ENCODE measurements at regions not wholly inside any gene's neighbourhood (a gene's known extent, or its start where the extent isn't known, plus 50 kb on each side); places are given as distances from the start of the nearest gene placed in this dataset.

DNA sequence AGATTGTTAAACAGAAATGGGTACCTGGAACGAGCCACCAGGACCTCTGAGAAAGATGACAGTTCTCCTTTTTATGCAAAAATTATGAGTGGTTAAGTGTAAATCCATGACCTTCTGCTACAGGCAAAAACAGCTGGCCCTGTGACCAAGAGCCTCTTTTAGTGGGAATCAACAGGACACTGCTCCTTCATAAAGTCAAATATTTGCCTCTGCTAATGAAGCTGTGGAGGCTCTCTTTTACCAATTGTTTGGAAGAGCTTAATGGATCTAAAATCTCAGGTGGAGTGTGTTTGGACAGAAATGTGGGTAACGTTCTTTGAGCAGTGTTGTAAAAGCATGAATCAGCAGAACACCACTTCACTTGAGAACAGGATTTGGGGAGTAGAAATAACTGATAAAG, 117.5 kb upstream of the PCSK2 start:
- Mint-ChIP-seq H3K9me3 (peaks cover 10% of the 10 kb centered on the region), H3K36me3 (ENCODE audit: low read depth) (no peaks in the 10 kb centered on the region), H3K27me3 (no peaks in the 10 kb centered on the region), H3K27ac (no peak overlapping the region), H3K4me1 (ENCODE audit: low read depth) (no peaks in the 10 kb centered on the region), H3K4me3 (no peak overlapping the region)
- DNase-seq = no peak

DNA sequence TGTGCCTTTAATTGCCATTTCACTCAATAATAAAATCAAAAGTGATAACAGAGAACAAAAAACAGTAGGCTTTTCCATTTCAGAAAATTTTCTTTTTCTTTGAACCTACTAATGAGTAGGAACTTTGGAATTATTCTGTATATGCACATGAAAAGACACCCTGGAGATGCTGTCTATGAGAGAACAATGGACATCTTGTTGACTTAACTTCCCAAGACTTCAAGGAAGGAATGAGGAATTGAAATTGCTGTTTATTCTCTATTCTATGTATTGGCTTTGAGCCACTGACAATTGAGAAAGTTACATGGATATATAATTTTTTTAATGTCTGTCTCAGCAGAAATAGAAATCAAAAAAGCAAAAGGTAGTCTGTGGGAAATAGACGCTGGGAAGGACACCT, 98.6 kb upstream of the PCSK2 start:
- Mint-ChIP-seq H3K36me3 (ENCODE audit: low read depth) (no peaks in the 10 kb centered on the region), H3K9me3 (no peaks in the 10 kb centered on the region), H3K27me3 (no peaks in the 10 kb centered on the region), H3K27ac (no peak overlapping the region), H3K4me3 (no peak overlapping the region), H3K4me1 (ENCODE audit: low read depth) (no peaks in the 10 kb centered on the region)
- no peak for DNase-seq

- Mint-ChIP-seq H3K27me3 (no peaks in the 10 kb centered on the region), H3K4me1 (ENCODE audit: low read depth) (no peaks in the 10 kb centered on the region), H3K36me3 (ENCODE audit: low read depth) (no peaks in the 10 kb centered on the region), H3K9me3 (no peaks in the 10 kb centered on the region), H3K4me3 (no peak overlapping the region), H3K27ac (no peak overlapping the region)
- no peak for DNase-seq
Measured at GRCh38 chr20:17129089-17129488, 97.8 kb upstream of the PCSK2 start.

- no peak overlapping the region for H3K27ac Mint-ChIP-seq
- peaks cover 4% of the 10 kb centered on the region for H3K9me3 Mint-ChIP-seq
- H3K4me3 Mint-ChIP-seq = no peak overlapping the region
- no peaks in the 10 kb centered on the region for H3K36me3 Mint-ChIP-seq (ENCODE audit: low read depth)
- H3K27me3 Mint-ChIP-seq = no peaks in the 10 kb centered on the region
- DNase-seq = no peak
- no peaks in the 10 kb centered on the region for H3K4me1 Mint-ChIP-seq (ENCODE audit: low read depth)
Measured at GRCh38 chr20:17137692-17138091, 89.1 kb upstream of the PCSK2 start.

- Mint-ChIP-seq H3K4me1 (ENCODE audit: low read depth) (no peaks in the 10 kb centered on the region), H3K27ac (no peak overlapping the region), H3K4me3 (no peak overlapping the region), H3K36me3 (ENCODE audit: low read depth) (no peaks in the 10 kb centered on the region), H3K9me3 (peaks cover 4% of the 10 kb centered on the region), H3K27me3 (no peaks in the 10 kb centered on the region)
- no peak for DNase-seq
Measured at GRCh38 chr20:17138237-17138636, 88.6 kb upstream of the PCSK2 start.

DNA sequence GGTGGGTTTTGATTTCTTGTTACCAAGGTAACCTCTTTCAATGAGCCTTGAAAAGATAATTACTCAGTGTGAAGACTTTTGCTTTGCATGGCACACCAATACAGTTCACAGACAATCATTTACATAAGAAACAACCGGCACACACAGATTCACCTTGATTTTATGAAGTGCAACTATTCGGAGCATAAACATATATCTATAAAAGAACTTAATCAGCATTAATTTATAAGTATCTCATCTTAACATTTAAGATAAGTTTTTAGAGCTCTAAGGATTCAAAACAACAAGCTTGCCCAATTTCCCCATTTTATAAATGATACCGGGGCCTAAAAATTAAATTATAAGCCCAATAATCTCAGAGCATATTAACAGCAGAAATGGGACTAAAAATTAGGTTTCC, 85.9 kb upstream of the PCSK2 start:
- no peak overlapping the region for H3K27ac Mint-ChIP-seq
- DNase-seq = no peak
- H3K4me3 Mint-ChIP-seq = no peak overlapping the region
- H3K27me3 Mint-ChIP-seq = no peaks in the 10 kb centered on the region
- H3K9me3 Mint-ChIP-seq = peaks cover 4% of the 10 kb centered on the region
- H3K4me1 Mint-ChIP-seq (ENCODE audit: low read depth) = no peaks in the 10 kb centered on the region
- no peaks in the 10 kb centered on the region for H3K36me3 Mint-ChIP-seq (ENCODE audit: low read depth)

- Mint-ChIP-seq H3K9me3 (peaks cover 4% of the 10 kb centered on the region), H3K4me1 (ENCODE audit: low read depth) (no peaks in the 10 kb centered on the region), H3K4me3 (no peak overlapping the region), H3K27me3 (no peaks in the 10 kb centered on the region), H3K27ac (no peak overlapping the region), H3K36me3 (ENCODE audit: low read depth) (no peaks in the 10 kb centered on the region)
- no peak for DNase-seq
Measured at GRCh38 chr20:17141568-17141967, 85.3 kb upstream of the PCSK2 start.

DNA sequence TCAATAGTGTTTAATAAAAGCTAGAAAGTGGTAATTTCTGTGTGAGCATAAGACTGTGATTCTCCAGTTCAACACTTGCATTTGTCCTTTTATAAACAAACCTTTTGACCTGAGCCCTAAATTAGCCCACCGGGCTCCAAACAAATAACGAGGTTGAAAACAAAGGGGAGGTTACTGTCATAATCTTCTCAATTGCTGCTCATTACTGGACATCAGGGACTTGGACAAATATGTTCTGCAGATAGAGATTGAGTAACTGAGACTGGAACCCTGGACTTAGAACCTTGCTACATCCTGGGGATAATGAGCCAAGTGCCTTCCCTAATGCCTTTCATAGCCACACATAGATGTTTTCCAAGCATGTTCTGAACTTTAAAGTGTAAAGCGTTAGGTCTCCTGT, 84.2 kb upstream of the PCSK2 start:
- H3K4me3 Mint-ChIP-seq = no peak overlapping the region
- H3K9me3 Mint-ChIP-seq = peaks cover 4% of the 10 kb centered on the region
- H3K36me3 Mint-ChIP-seq (ENCODE audit: low read depth) = no peaks in the 10 kb centered on the region
- DNase-seq = no peak
- H3K4me1 Mint-ChIP-seq (ENCODE audit: low read depth) = no peaks in the 10 kb centered on the region
- no peaks in the 10 kb centered on the region for H3K27me3 Mint-ChIP-seq
- no peak overlapping the region for H3K27ac Mint-ChIP-seq

DNA sequence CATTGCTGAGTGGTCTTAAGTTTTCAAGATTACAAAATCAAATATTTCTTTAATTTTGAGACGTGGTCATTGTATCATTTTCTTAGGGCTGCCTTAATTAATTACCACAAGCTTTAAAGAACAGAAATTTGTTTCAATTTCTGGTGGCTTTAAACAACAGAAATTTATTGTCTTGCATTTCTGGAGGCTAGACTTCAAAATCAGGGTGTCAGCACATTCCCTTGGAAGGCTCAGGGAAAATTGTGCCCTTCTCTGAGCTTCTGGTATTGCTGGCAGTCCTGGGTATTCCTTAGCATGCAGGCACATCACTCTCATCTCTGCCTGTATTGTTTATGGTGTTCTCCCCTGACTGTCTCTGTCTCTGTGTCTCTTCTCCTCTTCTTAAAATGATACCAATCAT, 76.0 kb upstream of the PCSK2 start:
- H3K27ac Mint-ChIP-seq = no peak overlapping the region
- H3K4me1 Mint-ChIP-seq (ENCODE audit: low read depth) = no peaks in the 10 kb centered on the region
- no peaks in the 10 kb centered on the region for H3K27me3 Mint-ChIP-seq
- DNase-seq = no peak
- no peaks in the 10 kb centered on the region for H3K36me3 Mint-ChIP-seq (ENCODE audit: low read depth)
- peaks cover 5% of the 10 kb centered on the region for H3K9me3 Mint-ChIP-seq
- no peak overlapping the region for H3K4me3 Mint-ChIP-seq

DNA sequence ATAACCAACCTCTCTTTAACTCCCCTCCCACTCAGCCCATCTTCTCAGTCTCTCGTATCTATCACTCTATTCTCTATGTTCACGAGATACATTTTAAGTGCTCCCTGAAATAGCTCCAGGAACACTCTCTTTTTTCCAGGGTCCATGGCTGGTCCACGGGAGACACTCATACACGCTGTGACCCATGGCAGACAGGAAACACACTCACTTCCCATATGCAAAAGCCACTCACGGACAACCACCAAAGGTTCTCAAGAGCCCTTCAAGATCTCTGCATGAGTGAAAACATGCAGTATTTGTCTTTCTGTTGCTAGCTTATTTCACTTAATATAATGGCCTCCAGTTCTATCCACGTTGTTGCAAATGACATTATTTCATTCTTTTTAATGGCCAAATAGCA, 71.4 kb upstream of the PCSK2 start:
- H3K36me3 Mint-ChIP-seq (ENCODE audit: low read depth) = no peaks in the 10 kb centered on the region
- H3K27ac Mint-ChIP-seq = no peak overlapping the region
- no peak overlapping the region for H3K4me3 Mint-ChIP-seq
- no peak for DNase-seq
- H3K27me3 Mint-ChIP-seq = no peaks in the 10 kb centered on the region
- peaks cover 7% of the 10 kb centered on the region for H3K9me3 Mint-ChIP-seq
- H3K4me1 Mint-ChIP-seq (ENCODE audit: low read depth) = no peaks in the 10 kb centered on the region

GRCh38 chr20:17158701-17159100, 68.1 kb upstream of the PCSK2 start:
- no peaks in the 10 kb centered on the region for H3K27me3 Mint-ChIP-seq
- no peaks in the 10 kb centered on the region for H3K4me1 Mint-ChIP-seq (ENCODE audit: low read depth)
- DNase-seq = no peak
- H3K4me3 Mint-ChIP-seq = no peak overlapping the region
- H3K27ac Mint-ChIP-seq = no peak overlapping the region
- H3K9me3 Mint-ChIP-seq = peaks cover 5% of the 10 kb centered on the region
- no peaks in the 10 kb centered on the region for H3K36me3 Mint-ChIP-seq (ENCODE audit: low read depth)

GRCh38 chr20:17161673-17162481, 65.0 kb upstream of the PCSK2 start:
- H3K36me3 Mint-ChIP-seq (ENCODE audit: low read depth) = no peaks in the 10 kb centered on the region
- no peak overlapping the region for H3K27ac Mint-ChIP-seq
- H3K4me1 Mint-ChIP-seq (ENCODE audit: low read depth) = no peaks in the 10 kb centered on the region
- H3K4me3 Mint-ChIP-seq = no peak overlapping the region
- peaks cover 2% of the 10 kb centered on the region for H3K9me3 Mint-ChIP-seq
- no peaks in the 10 kb centered on the region for H3K27me3 Mint-ChIP-seq
- no peak for DNase-seq

GRCh38 chr20:17168026-17168612, 58.7 kb upstream of the PCSK2 start:
- no peaks in the 10 kb centered on the region for H3K27me3 Mint-ChIP-seq
- no peaks in the 10 kb centered on the region for H3K9me3 Mint-ChIP-seq
- H3K36me3 Mint-ChIP-seq (ENCODE audit: low read depth) = no peaks in the 10 kb centered on the region
- no peak overlapping the region for H3K27ac Mint-ChIP-seq
- DNase-seq = no peak
- H3K4me1 Mint-ChIP-seq (ENCODE audit: low read depth) = no peaks in the 10 kb centered on the region
- no peak overlapping the region for H3K4me3 Mint-ChIP-seq

- Mint-ChIP-seq H3K9me3 (peaks cover 2% of the 10 kb centered on the region), H3K4me1 (ENCODE audit: low read depth) (no peaks in the 10 kb centered on the region), H3K27ac (no peak overlapping the region), H3K4me3 (no peak overlapping the region), H3K36me3 (ENCODE audit: low read depth) (no peaks in the 10 kb centered on the region), H3K27me3 (no peaks in the 10 kb centered on the region)
- DNase-seq = no peak
Measured at GRCh38 chr20:17169585-17170136, 57.2 kb upstream of the PCSK2 start.

DNA sequence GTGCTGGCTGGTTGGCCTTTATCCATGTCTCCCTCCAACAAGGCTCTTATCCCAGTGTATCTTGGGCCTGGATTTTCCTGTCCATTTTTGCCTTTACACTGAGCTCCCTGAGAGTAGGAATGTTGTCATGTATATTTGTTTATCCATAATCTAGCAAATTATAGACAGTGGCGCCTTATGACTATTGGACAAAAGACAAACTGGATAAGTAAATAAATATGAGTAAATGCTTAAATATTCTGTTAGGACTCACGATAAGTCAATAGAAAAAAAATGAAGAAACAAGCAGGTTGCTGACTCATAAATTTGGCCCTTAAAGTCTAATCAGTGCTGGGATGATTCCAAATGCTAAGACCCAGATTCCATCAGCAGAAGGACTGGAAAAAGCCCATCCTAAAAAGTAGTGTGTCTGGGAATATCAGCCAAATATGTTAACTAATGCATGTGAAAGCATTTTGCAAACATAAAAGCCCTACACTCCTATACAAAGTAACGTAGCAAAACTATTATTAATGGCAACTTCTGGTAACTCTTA, 55.0 kb upstream of the PCSK2 start:
- no peak for DNase-seq
- no peaks in the 10 kb centered on the region for H3K36me3 Mint-ChIP-seq (ENCODE audit: low read depth)
- no peaks in the 10 kb centered on the region for H3K4me1 Mint-ChIP-seq (ENCODE audit: low read depth)
- no peak overlapping the region for H3K4me3 Mint-ChIP-seq
- peaks cover 2% of the 10 kb centered on the region for H3K9me3 Mint-ChIP-seq
- H3K27ac Mint-ChIP-seq = no peak overlapping the region
- H3K27me3 Mint-ChIP-seq = no peaks in the 10 kb centered on the region

Data from activated T-cell treated with anti-CD3 and anti-CD28 coated beads, Interleukin-2, amount 50 U/mL, for 24 hours (primary cell).